ENCODE measurements at regions not wholly inside any gene's neighbourhood (a gene's known extent, or its start where the extent isn't known, plus 50 kb on each side); places are given as distances from the start of the nearest gene placed in this dataset.

- no peak for ATAC-seq
- no peak overlapping the region for H3K4me3 ChIP-seq
- H3K4me1 ChIP-seq: no peaks in the 10 kb centered on the region
- no peak overlapping the region for H3K27ac ChIP-seq
- no peak for TF ChIP-seq CTCF (IDR thresholded peaks at IDR 0.05)
- no peak for DNase-seq
- intact Hi-C loops (cut with DNase I): no loop called here
- H3K9me3 ChIP-seq: peaks cover 12% of the 10 kb centered on the region
- 71 to 83% (median 75%) methylated on average over 7 of the region's 7 CpGs for WGBS, 3 donors
- H3K27me3 ChIP-seq (ENCODE audit: insufficient read depth in 3 of 3, low read length in 2 of 3): peaks cover 0 to 4% (median 0%) of the 10 kb centered on the region in 3 donors
- H3K36me3 ChIP-seq (ENCODE audit: insufficient read depth in 1 of 2, low read depth in 1 of 2): no peaks in the 10 kb centered on the region
Measured at GRCh38 chr6:40688214-40688761, 101.1 kb upstream of the LRFN2 start.

- Histone ChIP-seq H3K27me3 (ENCODE audit: insufficient read depth in 3 of 3, low read length in 2 of 3) (peaks cover 0 to 4% (median 0%) of the 10 kb centered on the region in 3 donors), H3K27ac (no peak overlapping the region), H3K9me3 (peaks cover 12% of the 10 kb centered on the region), H3K4me1 (no peaks in the 10 kb centered on the region), H3K36me3 (ENCODE audit: insufficient read depth in 1 of 2, low read depth in 1 of 2) (no peaks in the 10 kb centered on the region), H3K4me3 (no peak overlapping the region)
- no peak for TF ChIP-seq CTCF (IDR thresholded peaks at IDR 0.05)
- WGBS, 3 donors: 42 to 55% (median 43%) methylated on average over 6 of the region's 6 CpGs
- ATAC-seq (no peak), DNase-seq (no peak)
- intact Hi-C loops (cut with DNase I): no loop called here
Measured at GRCh38 chr6:40685862-40686261, 98.7 kb upstream of the LRFN2 start.

- 65 to 86% (median 80%) methylated on average over 3 of the region's 3 CpGs for WGBS, 3 donors
- H3K4me1 ChIP-seq: no peaks in the 10 kb centered on the region
- H3K9me3 ChIP-seq: peaks cover 12% of the 10 kb centered on the region
- ATAC-seq: no peak
- no peak for DNase-seq
- no peak for TF ChIP-seq CTCF (IDR thresholded peaks at IDR 0.05)
- no peak overlapping the region for H3K27ac ChIP-seq
- no peaks in the 10 kb centered on the region for H3K36me3 ChIP-seq (ENCODE audit: insufficient read depth in 1 of 2, low read depth in 1 of 2)
- intact Hi-C loops (cut with DNase I): no loop called here
- no peak overlapping the region for H3K4me3 ChIP-seq
- H3K27me3 ChIP-seq (ENCODE audit: insufficient read depth in 3 of 3, low read length in 2 of 3): peaks cover 0 to 4% (median 0%) of the 10 kb centered on the region in 3 donors
Measured at GRCh38 chr6:40681622-40682021, 94.5 kb upstream of the LRFN2 start.

GRCh38 chr6:40678941-40679340, 91.8 kb upstream of the LRFN2 start:
- no peaks in the 10 kb centered on the region for H3K9me3 ChIP-seq
- no peak for TF ChIP-seq CTCF (IDR thresholded peaks at IDR 0.05)
- H3K4me1 ChIP-seq: no peaks in the 10 kb centered on the region
- H3K4me3 ChIP-seq: no peak overlapping the region
- no peaks in the 10 kb centered on the region for H3K27me3 ChIP-seq (ENCODE audit: insufficient read depth in 3 of 3, low read length in 2 of 3)
- intact Hi-C loops (cut with DNase I): no loop called here
- WGBS, 3 donors: 64 to 75% (median 69%) methylated on average over 6 of the region's 6 CpGs
- ATAC-seq (no peak), DNase-seq (no peak)
- H3K36me3 ChIP-seq (ENCODE audit: insufficient read depth in 1 of 2, low read depth in 1 of 2): no peaks in the 10 kb centered on the region
- H3K27ac ChIP-seq: no peak overlapping the region

- Histone ChIP-seq H3K27ac (no peak overlapping the region), H3K36me3 (ENCODE audit: insufficient read depth in 1 of 2, low read depth in 1 of 2) (no peaks in the 10 kb centered on the region), H3K4me1 (no peaks in the 10 kb centered on the region), H3K4me3 (no peak overlapping the region), H3K27me3 (ENCODE audit: insufficient read depth in 3 of 3, low read length in 2 of 3) (no peaks in the 10 kb centered on the region), H3K9me3 (no peaks in the 10 kb centered on the region)
- TF ChIP-seq CTCF (IDR thresholded peaks at IDR 0.05): no peak
- DNase-seq (no peak), ATAC-seq (no peak)
- WGBS, 3 donors: 54 to 83% (median 69%) methylated on average over 8 of the region's 8 CpGs
- intact Hi-C loops (cut with DNase I): no loop called here
Measured at GRCh38 chr6:40674170-40674569, 87.0 kb upstream of the LRFN2 start.
